GM21423 (cell line): ENCODE measurements at regions not wholly inside any gene's neighbourhood (a gene's known extent, or its start where the extent isn't known, plus 50 kb on each side); places are given as distances from the start of the nearest gene placed in this dataset.
"Not testable (repeated sequence)": the region's sequence is repeated elsewhere in the genome, so short reads cannot be mapped to it uniquely, and the experiment has no call there.

ENCODE experiments used
- ATAC-seq: cut with Tn5 transposase; IDR thresholded peaks from one replicate; pipeline ENCODE4 v1.9.1; 2021; ENCODE audit warnings: mild to moderate bottlenecking, moderate library complexity; ENCODE audit not compliant: unreplicated experiment

- ATAC-seq = not testable (repeated sequence)
Observed at GRCh38 chr6:26795474-26796307, 136.1 kb upstream of the ZNF322 start.

DNA sequence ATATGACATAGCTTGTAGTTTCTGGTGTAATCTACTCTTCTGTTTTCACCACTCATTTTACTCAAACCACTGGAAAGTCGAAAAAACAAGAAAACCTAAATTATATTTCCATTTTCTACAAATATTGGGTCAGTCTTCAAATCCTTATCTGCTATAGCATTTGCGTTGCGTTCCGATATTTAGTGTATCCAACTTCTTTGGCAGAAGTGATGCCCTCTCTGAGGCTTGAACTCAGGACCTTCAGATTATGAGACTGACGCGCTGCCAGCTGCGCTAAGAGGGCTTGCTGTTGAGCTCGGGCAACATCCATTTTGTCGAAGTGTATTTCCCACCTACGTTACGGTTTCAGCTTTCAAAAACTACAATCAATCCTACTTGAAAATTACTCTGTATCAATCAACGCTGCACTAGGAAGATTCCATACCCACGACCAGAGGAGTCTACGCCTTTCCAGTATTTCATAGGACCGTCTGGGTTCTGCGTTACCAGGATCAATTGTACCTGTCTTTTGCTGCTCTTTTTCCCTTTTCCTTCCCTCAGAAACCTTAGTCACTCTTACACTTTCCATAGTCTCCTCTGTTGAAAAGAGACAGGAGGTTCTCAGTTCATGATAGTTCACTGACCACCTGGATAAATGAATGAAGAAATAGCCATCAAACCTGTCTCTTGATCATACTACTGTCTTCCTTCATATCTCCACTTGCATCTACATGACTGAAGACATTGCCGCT is 140.5 kb upstream of the ZNF322 start:
- ATAC-seq = not testable (repeated sequence)

DNA sequence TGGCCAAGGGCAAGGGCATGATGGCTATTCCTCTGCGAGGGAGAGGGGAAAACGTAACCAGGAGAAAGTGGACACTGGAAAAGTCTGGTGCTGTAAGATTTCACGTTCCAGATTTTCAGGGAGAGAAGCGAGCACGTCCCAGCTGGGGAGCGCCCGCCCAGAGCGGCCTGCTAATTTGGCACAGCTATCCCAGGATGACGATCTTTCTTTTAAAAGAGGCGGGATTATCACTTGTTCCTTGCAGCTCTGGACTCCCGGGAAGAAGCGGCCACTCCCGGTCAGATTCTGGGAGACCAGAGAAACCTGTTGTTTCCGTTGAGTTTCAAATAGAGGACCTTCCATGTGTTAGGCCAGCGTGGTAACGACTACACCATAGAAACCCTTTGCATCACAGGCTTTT is 144.2 kb upstream of the ZNF322 start:
- not testable (repeated sequence) for ATAC-seq

DNA sequence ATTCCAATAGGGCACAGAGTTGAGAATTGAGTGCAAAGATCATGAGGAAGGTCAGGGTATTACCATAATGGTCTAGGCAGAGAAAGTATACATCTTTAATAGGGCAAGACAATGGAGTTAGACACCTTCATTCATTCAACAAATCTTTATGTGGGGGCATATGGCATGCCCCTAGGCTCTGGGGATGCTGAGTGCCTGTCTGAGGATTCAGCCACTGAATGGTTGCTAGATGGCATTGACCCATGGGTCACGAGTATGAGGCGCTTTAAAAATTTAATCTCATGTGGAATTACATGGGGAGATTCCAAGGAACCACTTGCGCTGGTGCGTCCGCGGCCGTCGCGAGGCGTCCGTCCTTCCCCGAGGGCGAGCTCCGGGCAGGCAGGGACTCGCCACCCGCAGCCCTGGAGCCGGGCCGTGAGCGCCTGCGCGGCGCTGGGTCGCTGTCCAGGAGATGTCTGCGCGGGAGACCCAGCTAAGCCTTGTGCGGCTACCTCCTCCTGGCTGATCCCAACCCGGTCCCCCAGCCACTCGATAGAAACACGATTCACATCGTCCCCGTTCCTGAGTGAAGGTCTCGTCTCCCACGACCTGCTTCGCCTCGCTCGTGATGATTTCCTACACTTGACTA is 152.1 kb upstream of the ZNF322 start:
- ATAC-seq = not testable (repeated sequence)

DNA sequence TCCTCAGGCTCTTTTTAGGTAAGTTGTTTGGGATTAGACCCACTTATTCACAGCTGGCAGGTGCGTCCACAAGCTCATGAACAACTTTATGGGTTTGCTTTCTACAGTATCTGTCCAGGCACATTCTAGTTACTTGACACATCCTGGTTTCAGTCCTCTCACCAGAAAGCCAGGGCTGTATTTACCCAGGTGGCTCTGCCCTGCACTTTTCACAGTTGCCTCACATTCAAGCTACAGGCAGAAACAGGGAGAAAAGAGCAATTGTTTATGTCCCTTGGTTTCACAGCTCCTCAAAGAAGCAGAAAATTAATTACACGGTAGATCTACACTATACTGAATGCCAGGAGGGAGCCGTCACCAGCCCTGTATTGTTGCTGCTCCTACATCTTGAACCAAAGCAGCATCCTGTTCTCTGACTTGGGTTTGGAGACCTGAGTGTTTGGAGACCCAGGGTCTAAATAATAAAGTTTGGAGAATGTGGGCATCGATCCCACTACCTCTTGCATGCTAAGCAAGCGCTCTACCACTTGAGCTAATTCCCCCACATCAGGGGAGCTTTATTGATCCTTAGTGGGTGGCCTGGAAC is 159.2 kb upstream of the ZNF322 start:
- not testable (repeated sequence) for ATAC-seq

DNA sequence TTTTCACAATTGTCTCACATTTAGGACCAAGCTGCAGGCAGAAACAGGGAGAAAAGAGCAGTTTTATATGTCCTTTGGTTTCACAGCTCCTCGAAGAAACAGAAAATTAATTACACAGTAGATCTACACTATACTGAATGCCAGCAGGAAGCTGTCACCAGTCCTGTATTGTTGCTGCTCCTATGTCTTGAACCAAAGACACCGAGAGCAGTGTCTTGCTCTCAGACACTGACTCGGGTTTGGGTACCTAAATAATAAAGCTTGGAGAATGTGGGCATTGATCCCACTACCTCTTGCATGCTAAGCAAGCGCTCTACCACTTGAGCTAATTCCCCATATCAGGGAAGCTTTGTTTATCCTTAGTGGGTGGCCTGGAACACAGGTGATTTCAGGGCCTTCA is 168.4 kb upstream of the ZNF322 start:
- ATAC-seq = not testable (repeated sequence)

GRCh38 chr6:26829480-26829879 is 169.9 kb upstream of the ZNF322 start:
- ATAC-seq = not testable (repeated sequence)

DNA sequence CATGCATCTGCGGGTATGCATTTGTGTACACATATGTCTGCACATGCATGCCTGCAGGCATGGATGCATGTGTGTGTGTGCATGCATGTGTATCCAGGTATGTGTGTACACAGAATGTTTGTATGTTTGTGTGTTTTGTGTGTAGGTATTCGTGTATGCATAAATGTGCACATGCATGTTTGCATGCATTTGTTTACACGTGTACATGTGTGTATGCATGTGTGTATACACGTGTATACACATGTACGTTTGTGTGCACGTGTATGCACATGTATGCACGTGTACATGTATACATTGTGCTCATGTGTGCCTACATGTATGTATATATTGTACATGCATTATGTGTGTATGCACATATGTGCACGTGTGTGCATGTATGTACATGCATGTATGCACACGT is 171.4 kb upstream of the ZNF322 start:
- not testable (repeated sequence) for ATAC-seq

- not testable (repeated sequence) for ATAC-seq
Observed at GRCh38 chr6:26835707-26836106, 176.2 kb upstream of the ZNF322 start.

DNA sequence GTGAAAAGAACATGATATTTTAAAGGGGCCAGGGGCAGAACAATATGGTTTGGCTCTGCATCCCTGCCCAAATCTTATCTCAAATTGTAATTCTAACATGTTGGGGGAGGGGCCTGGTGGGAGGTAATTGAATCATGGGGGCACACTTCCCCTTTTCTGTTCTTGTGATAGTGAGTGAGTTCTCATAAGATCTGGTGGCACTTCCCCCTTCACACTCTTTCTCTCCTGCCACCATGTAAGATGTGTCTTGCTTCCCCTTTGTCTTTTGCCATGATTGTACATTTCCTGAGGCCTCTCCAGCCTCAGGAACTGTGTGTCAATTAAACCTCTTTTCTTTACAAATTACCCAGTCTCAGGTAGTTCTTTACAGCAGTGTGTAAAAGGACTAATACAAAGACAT is 177.1 kb upstream of the ZNF322 start:
- not testable (repeated sequence) for ATAC-seq

DNA sequence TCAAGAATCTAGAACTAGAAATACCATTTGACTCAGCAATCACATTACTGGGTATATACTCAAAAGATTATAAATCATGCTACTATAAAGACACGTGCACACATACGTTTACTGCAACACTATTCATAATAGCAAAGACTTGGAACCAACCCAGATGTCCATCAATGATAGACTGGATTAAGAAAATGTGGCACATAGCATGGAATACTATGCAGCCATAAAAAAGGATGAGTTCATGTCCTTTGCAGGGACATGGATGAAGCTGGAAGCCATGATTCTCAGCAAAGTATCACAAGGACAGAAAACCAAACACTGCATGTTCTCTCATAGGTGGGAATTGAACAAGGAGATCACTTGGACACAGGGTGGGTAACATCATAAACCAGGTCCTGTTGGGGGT is 185.3 kb upstream of the ZNF322 start:
- not testable (repeated sequence) for ATAC-seq

DNA sequence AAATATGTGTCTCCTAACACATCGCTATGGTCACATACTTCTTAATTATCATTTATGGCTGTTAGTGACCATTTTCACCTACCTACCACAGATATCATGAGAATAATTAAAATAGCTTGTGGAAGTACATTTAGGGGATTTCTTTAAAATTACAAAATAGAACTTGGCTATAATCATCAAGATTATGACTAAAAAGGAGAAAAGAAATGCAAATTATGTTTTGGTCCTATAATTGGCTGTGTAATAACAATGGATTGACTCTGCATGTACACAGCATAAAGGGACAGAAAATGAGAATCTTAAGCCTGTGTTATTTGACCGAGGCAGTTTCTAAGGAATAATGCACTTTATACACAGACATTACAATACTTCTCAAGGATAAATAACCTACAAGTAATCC is 197.7 kb upstream of the ZNF322 start:
- not testable (repeated sequence) for ATAC-seq

DNA sequence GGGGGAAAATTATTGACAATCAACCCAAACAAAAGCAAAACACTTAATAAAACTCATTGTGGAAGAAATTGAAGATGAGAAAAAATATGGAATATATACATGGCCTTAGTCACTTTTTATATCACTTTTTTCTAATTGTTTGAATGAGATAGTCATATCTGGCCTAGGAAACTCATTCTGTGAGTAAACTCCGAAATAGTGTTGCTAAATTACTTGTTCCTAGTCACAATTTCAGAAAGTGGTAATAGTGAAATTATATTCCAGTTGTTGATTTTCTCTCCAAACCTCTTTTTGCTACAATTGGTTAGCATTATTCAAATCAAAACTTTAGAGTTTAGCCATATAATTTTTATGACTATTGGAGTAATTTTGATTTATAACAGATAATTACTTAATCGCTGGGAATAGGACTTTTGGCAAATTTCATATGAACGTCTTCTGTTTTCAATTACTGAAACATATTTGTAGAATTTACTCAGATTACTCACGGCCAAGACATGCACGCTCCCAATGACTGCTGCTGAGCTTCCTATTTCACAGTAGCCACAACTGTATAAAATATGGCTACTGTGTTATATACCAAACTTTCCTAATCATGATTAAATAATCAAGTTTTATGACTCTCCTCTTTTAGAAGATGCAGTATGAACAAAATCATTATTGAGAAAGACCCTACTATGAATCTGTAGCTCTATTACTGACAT is 199.7 kb upstream of the ZNF322 start:
- not testable (repeated sequence) for ATAC-seq

DNA sequence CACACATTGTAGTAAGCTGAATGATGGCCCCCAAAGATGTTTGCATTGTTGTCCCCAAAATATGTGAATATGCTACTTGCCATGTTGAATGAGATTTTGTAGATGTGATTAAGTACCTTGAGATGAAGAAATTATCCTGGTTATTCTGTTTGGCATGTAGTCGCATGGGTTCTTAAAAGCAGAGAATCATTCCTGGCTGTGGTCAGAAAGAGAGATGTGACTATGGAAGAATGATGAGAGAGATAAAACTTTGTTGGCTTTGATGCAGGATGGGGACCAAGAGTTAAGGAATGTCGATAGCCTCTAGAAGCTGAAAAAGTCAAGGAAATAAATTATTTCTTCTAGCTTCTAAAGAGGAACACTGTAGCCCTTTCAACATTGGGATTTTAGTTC is 200.2 kb upstream of the ZNF322 start:
- not testable (repeated sequence) for ATAC-seq

DNA sequence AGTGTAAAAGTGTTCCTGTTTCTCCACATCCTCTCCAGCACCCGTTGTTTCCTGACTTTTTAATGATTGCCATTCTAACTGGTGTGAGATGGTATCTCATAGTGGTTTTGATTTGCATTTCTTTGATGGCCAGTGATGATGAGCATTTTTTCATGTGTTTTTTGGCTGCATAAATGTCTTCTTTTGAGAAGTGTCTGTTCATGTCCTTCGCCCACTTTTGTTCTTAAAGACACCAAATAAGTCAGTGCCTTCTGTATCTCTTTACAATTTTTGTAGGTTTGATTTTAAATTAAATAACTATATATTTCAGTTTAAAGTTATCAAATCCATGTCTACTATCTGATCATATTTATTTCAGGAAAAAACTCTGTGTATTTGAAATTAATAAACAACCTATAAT is 202.4 kb upstream of the ZNF322 start:
- ATAC-seq = not testable (repeated sequence)

DNA sequence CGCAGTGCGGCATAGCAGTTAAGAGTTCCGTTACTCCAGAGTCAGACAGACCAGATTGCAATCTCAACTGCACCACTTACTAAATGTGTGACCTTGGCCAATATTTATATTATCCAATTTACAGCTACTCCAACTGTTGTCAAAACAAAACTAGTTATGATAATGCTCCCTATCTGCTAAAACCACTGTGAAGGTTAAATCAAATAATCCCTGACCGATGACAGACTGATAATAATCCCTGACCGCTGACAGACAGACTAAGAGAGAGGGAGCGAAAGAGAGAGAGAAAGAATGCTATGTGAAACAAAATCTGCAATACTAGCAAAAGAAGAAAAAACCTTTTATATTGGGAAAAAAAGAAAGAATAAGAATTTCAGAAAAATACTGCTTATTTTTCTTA is 204.1 kb upstream of the ZNF322 start:
- not testable (repeated sequence) for ATAC-seq

DNA sequence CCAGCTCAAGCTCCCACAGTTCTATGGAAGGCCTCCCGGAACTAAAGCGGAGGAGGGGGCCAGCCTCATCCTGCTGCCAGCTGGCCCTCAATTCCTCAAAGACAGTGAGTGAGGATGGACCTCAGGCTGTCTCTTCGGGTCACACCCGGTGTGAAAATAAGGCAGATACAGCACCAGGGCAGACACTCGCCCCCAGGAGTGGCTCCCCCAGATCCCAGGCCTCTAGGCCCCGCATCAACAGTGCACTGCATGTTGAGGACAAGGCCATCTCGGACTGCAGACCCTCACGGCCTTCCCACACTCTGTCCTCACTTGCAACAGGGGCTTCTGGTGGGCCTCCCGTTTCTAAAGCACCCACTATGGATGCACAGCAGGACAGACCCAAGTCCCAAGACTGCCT is 239.2 kb upstream of the ZNF322 start:
- ATAC-seq = not testable (repeated sequence)

DNA sequence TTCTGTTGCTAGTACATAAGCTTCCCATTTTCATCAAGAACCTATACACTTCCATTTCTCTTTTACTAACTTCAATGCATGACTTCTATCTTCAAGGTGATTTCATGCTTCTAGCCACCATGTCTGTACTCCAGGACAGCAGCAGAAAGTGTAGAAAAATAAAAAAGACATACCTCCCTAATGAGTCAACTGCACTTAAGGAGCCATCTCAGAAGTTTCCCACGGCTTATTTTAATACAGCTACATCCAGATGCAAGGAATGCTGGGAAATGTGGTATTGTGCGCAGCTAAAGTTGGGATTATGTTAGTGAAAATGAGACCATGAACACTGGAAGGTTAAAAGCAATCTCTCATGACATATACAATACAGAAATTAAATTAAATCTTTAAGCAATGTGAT is 264.7 kb upstream of the ZNF322 start:
- ATAC-seq = not testable (repeated sequence)

DNA sequence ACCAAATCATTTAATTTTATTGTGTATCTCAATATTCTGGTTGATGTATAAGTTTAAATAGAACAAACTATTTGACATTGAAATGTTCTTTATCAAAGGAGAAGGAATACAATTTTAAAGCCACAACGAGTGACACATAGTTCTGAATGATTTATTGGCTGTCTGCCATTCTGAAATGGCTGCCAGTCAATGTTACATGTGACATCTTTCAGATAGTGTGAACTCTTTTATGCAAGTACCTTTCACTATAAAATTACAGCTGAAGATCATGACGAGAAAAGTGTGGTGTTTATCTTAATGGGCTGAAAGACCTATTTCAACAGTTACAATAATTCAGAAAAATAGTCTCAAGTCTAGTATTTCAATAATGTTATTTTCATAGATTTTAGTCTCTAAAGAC is 268.6 kb upstream of the ZNF322 start:
- ATAC-seq = not testable (repeated sequence)

DNA sequence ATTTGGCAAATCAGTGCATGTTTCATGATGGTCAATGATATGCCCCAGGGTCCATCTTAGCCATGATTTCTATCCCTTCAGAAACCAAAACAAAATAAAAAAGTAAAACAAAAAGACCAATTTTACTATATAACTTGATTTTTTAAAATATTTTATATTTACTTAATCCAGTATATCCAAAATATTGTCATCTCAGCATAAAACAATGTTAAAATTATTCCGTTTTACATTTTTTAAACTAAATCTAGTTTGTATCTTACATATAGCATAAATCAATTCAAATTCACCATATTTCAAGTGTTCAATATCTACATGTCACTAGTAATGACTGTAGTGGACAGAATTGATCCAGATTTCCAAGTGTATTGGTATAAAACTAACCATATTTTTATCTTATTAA is 277.7 kb upstream of the ZNF322 start:
- not testable (repeated sequence) for ATAC-seq

DNA sequence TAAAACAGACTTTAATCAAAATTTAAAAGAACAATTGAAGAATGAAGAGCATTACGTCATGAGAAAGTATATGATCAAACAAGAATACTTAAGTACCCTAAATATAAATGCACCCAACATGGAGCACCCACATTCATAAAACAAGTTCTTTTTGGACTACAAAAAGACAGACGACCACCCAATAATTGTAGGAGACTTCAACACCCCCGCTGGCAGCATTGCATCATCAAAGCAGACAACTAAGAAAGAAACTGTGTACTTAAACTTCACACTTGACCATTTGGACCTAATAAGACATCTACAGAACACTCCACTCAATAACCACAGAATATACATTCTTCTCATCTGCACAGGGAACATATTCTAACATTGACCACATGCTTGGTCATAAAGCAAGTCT is 291.7 kb upstream of the ZNF322 start:
- not testable (repeated sequence) for ATAC-seq
